ENCODE measurements at regions not wholly inside any gene's neighbourhood (a gene's known extent, or its start where the extent isn't known, plus 50 kb on each side); places are given as distances from the start of the nearest gene placed in this dataset.

DNA sequence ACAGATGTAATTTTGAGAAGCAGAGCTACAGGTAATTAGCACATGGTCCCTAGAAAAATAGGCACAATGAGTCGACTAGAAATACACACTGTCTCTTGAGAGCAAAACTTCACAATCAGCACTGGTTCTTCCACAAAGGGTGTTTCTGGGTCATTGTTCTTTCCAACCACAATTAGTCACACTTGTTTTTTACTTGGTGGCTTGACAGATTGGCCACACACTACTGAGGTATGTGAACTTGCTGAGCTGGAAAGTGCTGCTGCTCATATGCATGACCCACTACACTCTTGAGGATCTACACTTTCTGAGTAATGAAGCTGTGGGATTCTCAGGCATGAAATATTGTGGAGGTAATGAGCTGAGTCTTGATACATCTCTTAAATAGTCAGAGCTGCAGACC lies 347.7 kb downstream of the BCKDHB start:
- 55% methylated on average over 1 of the region's 1 CpG for WGBS (ENCODE audit: insufficient coverage, low coverage, low lambda C conversion rate, missing lambda C conversion rate)

DNA sequence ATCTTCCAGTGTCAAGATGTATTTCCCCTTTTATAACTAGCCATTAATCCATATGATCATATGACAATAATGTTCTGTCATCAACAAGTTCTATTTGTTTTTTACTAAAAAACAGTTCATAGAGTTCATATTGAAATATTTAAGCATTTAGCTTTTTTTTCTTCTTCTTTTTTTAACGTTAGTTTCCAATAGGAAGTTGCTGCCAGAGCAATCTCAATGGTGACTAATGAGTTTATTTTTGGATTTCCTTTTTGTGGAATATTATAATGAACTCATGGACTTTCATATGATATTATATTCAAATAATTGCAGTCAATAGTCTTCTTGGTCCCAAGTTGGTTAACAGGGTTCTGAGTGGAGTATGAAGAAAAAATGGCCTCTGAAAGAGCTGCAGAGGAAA lies 343.3 kb downstream of the BCKDHB start:
- TF ChIP-seq, protein P1, sequence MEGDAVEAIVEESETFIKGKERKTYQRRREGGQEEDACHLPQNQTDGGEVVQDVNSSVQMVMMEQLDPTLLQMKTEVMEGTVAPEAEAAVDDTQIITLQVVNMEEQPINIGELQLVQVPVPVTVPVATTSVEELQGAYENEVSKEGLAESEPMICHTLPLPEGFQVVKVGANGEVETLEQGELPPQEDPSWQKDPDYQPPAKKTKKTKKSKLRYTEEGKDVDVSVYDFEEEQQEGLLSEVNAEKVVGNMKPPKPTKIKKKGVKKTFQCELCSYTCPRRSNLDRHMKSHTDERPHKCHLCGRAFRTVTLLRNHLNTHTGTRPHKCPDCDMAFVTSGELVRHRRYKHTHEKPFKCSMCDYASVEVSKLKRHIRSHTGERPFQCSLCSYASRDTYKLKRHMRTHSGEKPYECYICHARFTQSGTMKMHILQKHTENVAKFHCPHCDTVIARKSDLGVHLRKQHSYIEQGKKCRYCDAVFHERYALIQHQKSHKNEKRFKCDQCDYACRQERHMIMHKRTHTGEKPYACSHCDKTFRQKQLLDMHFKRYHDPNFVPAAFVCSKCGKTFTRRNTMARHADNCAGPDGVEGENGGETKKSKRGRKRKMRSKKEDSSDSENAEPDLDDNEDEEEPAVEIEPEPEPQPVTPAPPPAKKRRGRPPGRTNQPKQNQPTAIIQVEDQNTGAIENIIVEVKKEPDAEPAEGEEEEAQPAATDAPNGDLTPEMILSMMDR (IDR thresholded peaks at IDR 0.05) = no peak
- TF ChIP-seq POLR2A (IDR thresholded peaks at IDR 0.05) = no peak
- no peaks in the 10 kb centered on the region for H3K9me3 ChIP-seq
- peaks cover 0 to 6% (median 0%) of the 10 kb centered on the region in 4 donors for H3K4me1 ChIP-seq
- H3K36me3 ChIP-seq = no peaks in the 10 kb centered on the region
- intact Hi-C loops (cut with DNase I) = no loop called here
- WGBS (ENCODE audit: insufficient coverage, low coverage, low lambda C conversion rate, missing lambda C conversion rate) = 31% methylated on average over 1 of the region's 1 CpG
- DNase-seq (no peak), ATAC-seq (no peak)
- H3K4me3 ChIP-seq = no peak overlapping the region
- H3K27me3 ChIP-seq = no peaks in the 10 kb centered on the region
- no peak overlapping the region for H3K27ac ChIP-seq

More for the DNA sequence above, 347.7 kb downstream of the BCKDHB start:
- H3K9me3 ChIP-seq = no peaks in the 10 kb centered on the region
- DNase-seq (no peak), ATAC-seq (no peak)
- intact Hi-C loops (cut with DNase I) = no loop called here
- no peak overlapping the region for H3K4me3 ChIP-seq
- TF ChIP-seq, protein P1 (IDR thresholded peaks at IDR 0.05) = no peak
- no peak for TF ChIP-seq POLR2A (IDR thresholded peaks at IDR 0.05)
- no peaks in the 10 kb centered on the region for H3K27me3 ChIP-seq
- H3K36me3 ChIP-seq = no peaks in the 10 kb centered on the region
- peaks cover 0 to 9% (median 0%) of the 10 kb centered on the region in 4 donors for H3K4me1 ChIP-seq
- H3K27ac ChIP-seq = no peak overlapping the region

DNA sequence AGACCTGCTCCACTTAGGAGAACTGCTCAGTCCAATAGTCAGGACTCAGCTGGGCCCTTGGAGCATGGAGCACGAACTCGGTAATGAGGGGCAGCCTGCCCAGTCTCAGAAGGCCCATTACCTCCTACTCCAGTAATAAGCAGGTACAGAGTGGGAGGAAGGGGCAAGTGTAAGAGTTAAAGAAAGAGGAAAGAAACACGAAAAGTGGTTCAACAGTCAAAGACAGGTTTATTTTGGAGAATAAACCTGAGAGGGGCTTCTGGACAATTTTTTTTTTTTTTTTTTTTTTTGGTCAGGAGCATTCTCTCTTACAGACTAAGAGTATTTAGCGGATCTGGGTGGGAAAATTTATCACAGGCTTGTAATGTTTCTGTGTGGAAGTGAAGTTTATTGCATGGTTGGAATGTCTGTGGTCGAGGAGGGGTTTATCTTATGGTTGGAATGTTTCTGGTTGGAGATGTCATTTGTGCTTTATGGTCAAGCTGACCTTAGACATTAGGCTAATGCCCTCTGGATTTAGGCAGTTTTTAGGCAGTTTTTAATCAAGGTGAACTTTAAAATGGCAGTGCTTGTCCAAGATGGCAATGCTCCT lies 340.1 kb downstream of the BCKDHB start:
- no peak overlapping the region for H3K4me3 ChIP-seq
- no peaks in the 10 kb centered on the region for H3K9me3 ChIP-seq
- TF ChIP-seq, protein P1 (IDR thresholded peaks at IDR 0.05) = no peak
- TF ChIP-seq POLR2A (IDR thresholded peaks at IDR 0.05) = no peak
- H3K36me3 ChIP-seq = no peaks in the 10 kb centered on the region
- peaks cover 0 to 6% (median 0%) of the 10 kb centered on the region in 4 donors for H3K4me1 ChIP-seq
- no peaks in the 10 kb centered on the region for H3K27me3 ChIP-seq
- 96% methylated on average over 5 of the region's 5 CpGs for WGBS (ENCODE audit: insufficient coverage, low coverage, low lambda C conversion rate, missing lambda C conversion rate)
- intact Hi-C loops (cut with DNase I) = no loop called here
- H3K27ac ChIP-seq = no peak overlapping the region
- ATAC-seq = no peak
- DNase-seq = no peak

DNA sequence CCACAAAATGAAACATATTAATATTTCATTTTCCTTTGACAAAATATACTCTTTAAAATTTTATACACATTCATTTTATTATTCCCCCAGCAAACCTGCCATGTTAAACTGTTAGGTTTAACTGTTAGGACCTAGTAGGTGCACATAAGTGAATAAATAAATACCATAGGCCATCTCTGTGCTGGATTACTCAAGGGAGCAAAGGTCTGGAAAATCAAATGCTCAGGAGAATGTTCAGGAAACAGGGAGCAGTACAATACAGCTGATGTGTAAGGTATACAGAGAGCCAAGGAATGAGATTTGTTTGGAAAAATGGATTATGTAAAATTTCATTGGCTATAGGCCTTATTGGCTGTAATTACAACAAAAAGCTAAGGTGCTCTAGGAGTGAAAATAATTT lies 339.3 kb downstream of the BCKDHB start:
- intact Hi-C loops (cut with DNase I) = no loop called here

More for the DNA sequence above, 339.3 kb downstream of the BCKDHB start:
- Histone ChIP-seq H3K27ac (no peak overlapping the region), H3K27me3 (no peaks in the 10 kb centered on the region), H3K9me3 (no peaks in the 10 kb centered on the region), H3K4me3 (no peak overlapping the region), H3K36me3 (no peaks in the 10 kb centered on the region), H3K4me1 (peaks cover 0 to 6% (median 0%) of the 10 kb centered on the region in 4 donors)
- TF ChIP-seq, protein P1 (IDR thresholded peaks at IDR 0.05) = no peak
- no peak for TF ChIP-seq POLR2A (IDR thresholded peaks at IDR 0.05)
- DNase-seq (no peak), ATAC-seq (peak; percentile 74 to 94 (median 83))
